ENCODE measurements at regions not wholly inside any gene's neighbourhood (a gene's known extent, or its start where the extent isn't known, plus 50 kb on each side); places are given as distances from the start of the nearest gene placed in this dataset.

DNA sequence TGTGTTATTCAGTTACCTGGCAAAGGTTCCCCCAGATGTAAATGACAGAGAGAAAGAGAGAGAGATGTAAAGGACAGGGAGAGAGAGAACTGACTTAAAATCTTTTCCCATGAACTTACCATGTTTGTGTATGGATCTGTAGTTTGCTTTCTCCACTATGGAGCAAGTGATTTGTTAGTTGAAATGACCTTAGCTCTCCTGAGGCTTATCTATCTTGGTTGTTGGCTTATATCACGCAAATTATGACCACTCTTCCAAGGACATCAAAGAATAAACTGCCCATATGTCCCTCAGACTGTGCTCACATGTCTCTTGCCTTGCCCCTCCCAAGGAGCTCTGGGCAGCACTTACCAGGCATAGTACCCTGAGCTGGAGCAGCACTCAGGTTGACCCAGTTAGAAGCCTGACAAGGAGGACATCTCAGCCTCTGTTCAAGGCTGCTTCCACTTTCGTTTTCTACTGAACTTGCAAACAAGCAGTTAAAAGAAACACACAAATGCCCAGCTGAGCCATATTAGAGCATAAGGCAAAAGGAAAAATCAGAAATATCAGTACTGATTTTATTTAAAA, 95.3 kb upstream of the RCN1 start:
- H3K79me2 ChIP-seq (ENCODE audit: insufficient read depth, low read length): no peaks in the 10 kb centered on the region
- H3K9ac ChIP-seq (ENCODE audit: low read length): no peak overlapping the region
- H3F3A ChIP-seq (ENCODE audit: insufficient read depth): no peaks in the 10 kb centered on the region
- no peaks in the 10 kb centered on the region for H3K9me3 ChIP-seq (ENCODE audit: insufficient read depth, low read length)
- no peak overlapping the region for H3K4me2 ChIP-seq (ENCODE audit: low read depth, low read length, poor library complexity, severe bottlenecking)
- no peaks in the 10 kb centered on the region for H3K9me2 ChIP-seq (replicated peaks; ENCODE audit: insufficient read depth, low read length)
- H3K36me3 ChIP-seq (ENCODE audit: low read length): no peaks in the 10 kb centered on the region
- no peak overlapping the region for H3K4me3 ChIP-seq (ENCODE audit: insufficient read depth, low read length, poor library complexity, severe bottlenecking)
- H4K20me1 ChIP-seq (ENCODE audit: low read depth, low read length): no peaks in the 10 kb centered on the region
- no peak for TF ChIP-seq EZH2phosphoT487 (conservative IDR thresholded peaks at IDR 0.05; ENCODE audit: low read length)
- TF ChIP-seq, protein P1, sequence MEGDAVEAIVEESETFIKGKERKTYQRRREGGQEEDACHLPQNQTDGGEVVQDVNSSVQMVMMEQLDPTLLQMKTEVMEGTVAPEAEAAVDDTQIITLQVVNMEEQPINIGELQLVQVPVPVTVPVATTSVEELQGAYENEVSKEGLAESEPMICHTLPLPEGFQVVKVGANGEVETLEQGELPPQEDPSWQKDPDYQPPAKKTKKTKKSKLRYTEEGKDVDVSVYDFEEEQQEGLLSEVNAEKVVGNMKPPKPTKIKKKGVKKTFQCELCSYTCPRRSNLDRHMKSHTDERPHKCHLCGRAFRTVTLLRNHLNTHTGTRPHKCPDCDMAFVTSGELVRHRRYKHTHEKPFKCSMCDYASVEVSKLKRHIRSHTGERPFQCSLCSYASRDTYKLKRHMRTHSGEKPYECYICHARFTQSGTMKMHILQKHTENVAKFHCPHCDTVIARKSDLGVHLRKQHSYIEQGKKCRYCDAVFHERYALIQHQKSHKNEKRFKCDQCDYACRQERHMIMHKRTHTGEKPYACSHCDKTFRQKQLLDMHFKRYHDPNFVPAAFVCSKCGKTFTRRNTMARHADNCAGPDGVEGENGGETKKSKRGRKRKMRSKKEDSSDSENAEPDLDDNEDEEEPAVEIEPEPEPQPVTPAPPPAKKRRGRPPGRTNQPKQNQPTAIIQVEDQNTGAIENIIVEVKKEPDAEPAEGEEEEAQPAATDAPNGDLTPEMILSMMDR (IDR thresholded peaks at IDR 0.05; ENCODE audit: insufficient read depth, low read length, poor library complexity, severe bottlenecking): no peak
- H3K27me3 ChIP-seq (ENCODE audit: low read length): no peaks in the 10 kb centered on the region
- no peak overlapping the region for H2AFZ ChIP-seq (ENCODE audit: low read depth, low read length, severe bottlenecking)
- no peak overlapping the region for H3K27ac ChIP-seq (ENCODE audit: low read depth, low read length)

DNA sequence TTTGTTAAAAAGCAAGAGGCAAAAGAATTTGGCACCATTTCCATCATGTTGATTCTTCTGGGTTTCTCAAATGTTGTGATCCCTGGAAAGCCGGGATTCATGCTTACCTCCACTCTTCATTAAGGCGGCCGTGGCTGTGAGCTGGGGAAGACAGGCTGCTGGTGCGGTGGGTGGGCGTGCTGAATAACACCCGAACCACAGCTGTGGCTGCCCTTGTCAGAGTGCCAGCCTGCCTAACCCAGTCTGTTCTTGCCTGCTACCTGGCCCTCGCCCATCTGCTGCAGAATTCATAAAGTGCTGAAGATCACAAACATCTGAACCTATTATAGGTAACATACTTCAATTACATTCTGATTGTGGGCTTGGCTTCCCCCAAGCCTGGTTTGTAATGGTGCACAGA, 95.8 kb upstream of the RCN1 start:
- no peak overlapping the region for H3K4me2 ChIP-seq (ENCODE audit: low read depth, low read length, poor library complexity, severe bottlenecking)
- no peaks in the 10 kb centered on the region for H3K9me2 ChIP-seq (replicated peaks; ENCODE audit: insufficient read depth, low read length)
- TF ChIP-seq EZH2phosphoT487 (conservative IDR thresholded peaks at IDR 0.05; ENCODE audit: low read length): no peak
- TF ChIP-seq, protein P1 (IDR thresholded peaks at IDR 0.05; ENCODE audit: insufficient read depth, low read length, poor library complexity, severe bottlenecking): no peak
- H4K20me1 ChIP-seq (ENCODE audit: low read depth, low read length): no peaks in the 10 kb centered on the region
- no peak overlapping the region for H3K27ac ChIP-seq (ENCODE audit: low read depth, low read length)
- no peak overlapping the region for H3K4me3 ChIP-seq (ENCODE audit: insufficient read depth, low read length, poor library complexity, severe bottlenecking)
- H2AFZ ChIP-seq (ENCODE audit: low read depth, low read length, severe bottlenecking): no peak overlapping the region
- no peaks in the 10 kb centered on the region for H3K27me3 ChIP-seq (ENCODE audit: low read length)
- H3K79me2 ChIP-seq (ENCODE audit: insufficient read depth, low read length): no peaks in the 10 kb centered on the region
- H3F3A ChIP-seq (ENCODE audit: insufficient read depth): no peaks in the 10 kb centered on the region
- no peaks in the 10 kb centered on the region for H3K9me3 ChIP-seq (ENCODE audit: insufficient read depth, low read length)
- H3K36me3 ChIP-seq (ENCODE audit: low read length): no peaks in the 10 kb centered on the region
- H3K9ac ChIP-seq (ENCODE audit: low read length): no peak overlapping the region

GRCh38 chr11:31987118-31988005, 103.5 kb upstream of the RCN1 start:
- Histone ChIP-seq H4K20me1 (ENCODE audit: low read depth, low read length) (no peaks in the 10 kb centered on the region), H3K79me2 (ENCODE audit: insufficient read depth, low read length) (no peaks in the 10 kb centered on the region), H3K9ac (ENCODE audit: low read length) (no peak overlapping the region), H2AFZ (ENCODE audit: low read depth, low read length, severe bottlenecking) (no peak overlapping the region), H3K27ac (ENCODE audit: low read depth, low read length) (no peak overlapping the region), H3K9me2 (replicated peaks; ENCODE audit: insufficient read depth, low read length) (no peaks in the 10 kb centered on the region; the same call in 1 of the 2 replicates), H3K27me3 (ENCODE audit: low read length) (no peaks in the 10 kb centered on the region), H3K4me2 (ENCODE audit: low read depth, low read length, poor library complexity, severe bottlenecking) (no peak overlapping the region), H3K36me3 (ENCODE audit: low read length) (no peaks in the 10 kb centered on the region), H3K9me3 (ENCODE audit: insufficient read depth, low read length) (no peaks in the 10 kb centered on the region), H3F3A (ENCODE audit: insufficient read depth) (no peaks in the 10 kb centered on the region), H3K4me3 (ENCODE audit: insufficient read depth, low read length, poor library complexity, severe bottlenecking) (no peak overlapping the region)
- TF ChIP-seq EZH2phosphoT487 (conservative IDR thresholded peaks at IDR 0.05; ENCODE audit: low read length): no peak
- TF ChIP-seq, protein P1 (IDR thresholded peaks at IDR 0.05; ENCODE audit: insufficient read depth, low read length, poor library complexity, severe bottlenecking): no peak
